ENCODE measurements at regions not wholly inside any gene's neighbourhood (a gene's known extent, or its start where the extent isn't known, plus 50 kb on each side); places are given as distances from the start of the nearest gene placed in this dataset.

DNA sequence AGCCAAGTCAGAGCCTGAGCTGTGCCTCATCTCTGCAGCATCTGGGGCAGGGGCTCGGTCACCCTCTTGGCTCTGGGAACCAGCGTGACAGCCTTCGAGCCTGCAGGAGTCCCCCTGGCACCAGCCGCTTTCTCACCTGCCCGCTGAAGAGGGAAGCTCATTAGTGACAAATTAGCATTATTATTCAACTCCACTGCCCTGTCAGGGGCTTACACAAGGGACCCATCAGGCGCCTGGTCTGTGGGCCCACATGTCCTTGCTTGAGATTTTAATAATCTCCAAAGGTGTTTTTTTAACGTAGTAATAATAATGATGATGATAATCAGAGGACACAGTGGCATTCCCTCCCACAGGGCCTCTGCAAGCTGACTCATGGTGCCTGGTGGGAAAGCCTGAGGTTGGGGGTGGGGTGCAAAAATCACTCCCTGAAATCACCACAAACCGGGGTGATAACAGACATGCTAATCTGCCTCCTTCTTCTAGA is 98.1 kb upstream of the IGSF21 start:
- no peak for DNase-seq (ENCODE audit: low read depth in 4 of 4, low spot score in 3 of 4)

GRCh38 chr1:18010408-18010807 is 97.2 kb upstream of the IGSF21 start:
- no peak for DNase-seq (ENCODE audit: low read depth in 4 of 4, low spot score in 3 of 4)

DNA sequence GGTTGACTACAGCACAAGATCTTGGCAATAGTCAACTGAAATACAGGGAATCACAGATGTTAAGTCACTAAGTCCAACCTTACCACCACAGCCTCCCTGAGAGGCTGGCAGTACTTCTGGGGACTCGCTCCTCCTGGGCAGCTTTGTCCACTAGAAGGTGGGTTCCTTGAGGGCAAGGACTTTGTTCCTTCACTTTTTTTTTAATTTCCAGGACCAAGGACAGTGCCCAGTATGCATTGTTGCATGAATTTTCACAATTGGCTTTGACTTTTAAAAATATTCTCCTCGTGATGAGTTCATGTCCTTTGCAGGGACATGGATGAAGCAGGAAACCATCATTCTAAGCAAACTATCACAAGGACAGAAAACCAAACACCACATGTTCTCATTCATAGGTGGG is 96.7 kb upstream of the IGSF21 start:
- DNase-seq (ENCODE audit: low read depth in 4 of 4, low spot score in 3 of 4): no peak

DNA sequence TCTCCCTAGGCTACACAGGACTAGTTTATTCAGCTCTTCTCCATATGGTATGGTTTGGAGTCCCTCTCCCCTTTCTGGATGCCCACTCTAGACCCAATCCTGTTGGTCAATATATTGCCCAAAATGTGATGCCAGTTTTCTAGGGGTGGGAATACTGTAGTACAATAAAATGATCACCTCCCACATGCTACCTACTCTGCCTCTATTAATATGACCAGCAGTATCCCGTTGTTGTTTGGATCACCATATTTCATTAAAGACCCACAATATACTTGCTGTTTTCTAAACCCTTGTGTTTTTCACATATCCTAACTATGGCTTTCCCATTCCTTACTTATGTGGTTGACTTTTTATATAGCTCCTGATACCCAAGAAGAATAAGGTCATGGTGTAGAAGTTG is 95.9 kb upstream of the IGSF21 start:
- DNase-seq (ENCODE audit: low read depth in 4 of 4, low spot score in 3 of 4): no peak

- no peak for DNase-seq (ENCODE audit: low read depth in 4 of 4, low spot score in 3 of 4)
These were observed 94.9 kb upstream of the IGSF21 start for GRCh38 chr1:18012686-18013085.

- DNase-seq (ENCODE audit: low read depth in 4 of 4, low spot score in 3 of 4): no peak
These were observed 94.4 kb upstream of the IGSF21 start for GRCh38 chr1:18013216-18013615.

DNA sequence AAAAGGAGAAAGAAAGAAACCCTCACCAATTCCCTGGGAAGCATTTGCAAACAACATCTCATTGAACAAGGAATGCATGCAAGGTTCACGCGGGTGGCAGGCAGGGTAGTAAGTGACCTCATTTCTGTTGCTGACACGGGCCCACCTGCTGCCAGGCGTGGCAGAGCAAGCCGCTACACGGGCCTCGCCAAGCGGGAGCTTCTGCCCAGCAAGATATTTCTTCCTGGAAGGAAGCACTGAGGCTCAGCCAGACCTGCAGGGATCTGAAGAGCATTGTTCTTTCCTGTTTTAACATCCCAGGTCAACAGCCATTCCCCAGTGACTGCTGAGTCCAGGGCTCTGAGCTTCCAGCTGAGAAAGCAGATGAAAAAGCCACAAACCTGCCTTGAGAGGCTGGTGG is 91.9 kb upstream of the IGSF21 start:
- no peak for DNase-seq (ENCODE audit: low read depth in 4 of 4, low spot score in 3 of 4)

- no peak for DNase-seq (ENCODE audit: low read depth in 4 of 4, low spot score in 3 of 4)
These were observed 89.2 kb upstream of the IGSF21 start for GRCh38 chr1:18018366-18018765.

DNA sequence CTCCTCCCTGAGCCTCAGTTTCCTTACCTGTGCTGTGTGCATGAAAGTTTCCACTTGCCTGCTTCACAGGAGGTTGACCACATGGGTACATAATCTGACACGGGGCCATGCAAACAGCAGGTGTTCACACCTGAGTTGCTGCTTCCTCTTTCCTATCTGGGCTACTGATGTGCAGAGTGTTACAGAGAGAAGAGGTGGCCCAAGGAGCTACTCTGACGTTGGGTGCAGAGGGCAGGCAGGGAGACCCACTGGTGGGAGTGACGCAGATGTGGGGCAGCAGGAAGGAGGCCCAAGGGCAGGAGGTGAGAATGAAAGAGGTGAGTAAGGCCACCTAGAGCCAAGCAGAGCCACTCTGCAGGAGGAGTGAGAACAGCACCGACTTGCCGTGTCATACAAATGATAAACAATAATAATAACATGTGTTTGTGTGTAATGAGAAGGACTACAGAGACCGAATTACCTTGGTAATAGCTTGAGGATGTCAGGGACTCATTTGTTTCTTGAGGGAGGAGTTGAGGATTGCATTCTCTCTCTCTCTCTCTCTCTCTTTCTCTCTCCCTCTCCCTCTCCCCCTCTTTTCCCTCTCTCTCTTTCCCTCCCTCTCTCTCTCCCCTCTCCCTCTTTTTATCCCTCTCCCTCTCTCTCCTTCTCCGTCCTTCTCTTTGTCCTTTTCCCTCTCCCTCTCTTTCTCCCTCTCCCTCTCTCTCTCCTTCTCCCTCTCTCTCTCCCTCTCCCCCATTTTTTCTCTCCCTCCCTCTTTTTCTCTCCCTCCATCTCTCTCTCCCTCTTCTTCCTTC is 87.4 kb upstream of the IGSF21 start:
- no peak for DNase-seq (ENCODE audit: low read depth in 4 of 4, low spot score in 3 of 4)

DNA sequence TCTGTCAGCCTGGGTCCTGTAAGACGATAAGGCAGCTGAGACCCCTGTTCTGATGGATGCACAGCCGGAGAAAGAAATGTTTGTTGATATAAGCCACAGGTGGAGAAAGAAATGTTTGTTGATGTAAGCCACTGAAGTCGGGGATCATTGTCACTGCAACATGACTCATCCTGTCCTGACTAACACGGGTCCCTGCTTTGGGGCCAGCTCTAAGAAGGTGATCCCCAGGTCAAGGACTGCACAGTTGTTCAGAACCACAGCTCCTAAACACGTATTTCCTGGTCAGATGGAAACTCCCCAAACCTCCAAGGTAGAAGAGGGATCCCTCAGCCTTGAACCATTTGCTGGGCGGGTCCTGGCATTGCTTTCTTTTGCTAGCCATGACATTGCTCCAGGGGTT is 86.4 kb upstream of the IGSF21 start:
- no peak for DNase-seq (ENCODE audit: low read depth in 4 of 4, low spot score in 3 of 4)

DNA sequence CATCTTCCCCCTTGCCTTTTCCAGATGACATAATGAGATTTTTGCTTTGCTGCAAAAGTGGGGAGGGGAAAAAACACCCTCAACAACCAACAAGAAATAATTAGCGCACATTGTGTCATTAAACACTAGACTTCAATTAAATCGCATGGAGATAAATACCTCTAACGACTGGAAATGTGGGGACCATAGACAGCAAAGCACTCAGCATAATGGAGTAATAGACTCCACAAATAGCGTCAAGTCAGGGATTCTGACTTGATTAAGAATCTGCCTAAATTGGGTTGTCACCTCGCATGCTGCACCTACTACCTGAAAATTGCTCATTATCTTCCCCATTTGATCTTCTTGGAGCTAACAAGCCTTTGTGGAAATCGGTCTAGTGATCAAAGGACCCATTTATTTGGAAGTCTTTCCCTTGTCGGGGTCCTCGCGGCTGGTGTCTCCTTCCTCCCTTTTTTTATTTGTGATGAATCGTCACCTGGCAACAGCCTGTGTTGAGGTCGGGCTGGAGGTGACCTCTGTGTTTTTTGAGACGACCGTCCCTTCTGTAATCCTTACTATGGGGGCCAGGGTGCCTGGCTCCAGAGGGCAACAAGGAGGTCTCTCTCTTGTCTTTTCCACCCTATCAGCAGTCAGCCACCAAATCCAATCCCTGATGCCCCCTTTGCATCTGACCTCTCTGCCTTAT is 75.3 kb upstream of the IGSF21 start:
- DNase-seq (ENCODE audit: low read depth in 4 of 4, low spot score in 3 of 4): no peak

DNA sequence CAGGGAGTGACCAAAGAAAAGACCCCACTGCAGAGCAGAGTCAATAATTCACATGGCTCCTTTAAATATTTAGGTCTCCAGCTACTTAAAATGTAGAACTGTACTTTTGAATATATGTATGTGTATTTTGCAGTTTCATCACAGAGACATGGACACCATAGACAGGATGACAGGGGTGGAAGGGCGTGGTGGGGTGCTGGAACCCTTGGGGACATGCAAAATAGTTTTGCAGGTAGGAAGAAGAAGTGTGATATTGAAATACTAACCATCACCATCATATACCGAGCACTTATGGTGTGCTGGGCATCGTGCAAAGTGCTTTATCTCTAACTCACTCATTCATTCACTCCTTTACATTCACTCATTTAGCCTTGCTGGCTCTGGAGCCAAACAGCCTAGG is 72.5 kb upstream of the IGSF21 start:
- DNase-seq (ENCODE audit: low read depth in 4 of 4, low spot score in 3 of 4): no peak

DNA sequence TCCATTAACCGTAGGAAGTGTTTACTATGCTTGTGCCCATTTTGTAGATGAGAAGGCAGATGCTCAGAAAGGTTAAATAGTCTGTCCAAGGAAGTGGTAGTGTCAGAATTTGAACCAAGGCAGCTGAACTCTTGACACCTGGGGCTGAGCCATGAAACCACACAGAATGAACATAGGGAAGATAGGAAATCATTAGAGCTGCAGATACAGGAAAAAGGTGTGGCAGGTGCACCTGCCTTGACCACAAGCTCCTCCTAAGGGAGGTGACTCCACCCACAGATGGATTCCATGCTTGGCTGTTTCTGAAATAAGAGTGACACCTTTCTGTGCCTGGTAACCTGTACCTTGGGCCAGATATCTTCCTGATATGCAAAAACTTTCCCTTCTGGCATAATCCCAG is 69.9 kb upstream of the IGSF21 start:
- no peak for DNase-seq (ENCODE audit: low read depth in 4 of 4, low spot score in 3 of 4)

GRCh38 chr1:18038051-18038450 is 69.5 kb upstream of the IGSF21 start:
- DNase-seq (ENCODE audit: low read depth in 4 of 4, low spot score in 3 of 4): no peak

DNA sequence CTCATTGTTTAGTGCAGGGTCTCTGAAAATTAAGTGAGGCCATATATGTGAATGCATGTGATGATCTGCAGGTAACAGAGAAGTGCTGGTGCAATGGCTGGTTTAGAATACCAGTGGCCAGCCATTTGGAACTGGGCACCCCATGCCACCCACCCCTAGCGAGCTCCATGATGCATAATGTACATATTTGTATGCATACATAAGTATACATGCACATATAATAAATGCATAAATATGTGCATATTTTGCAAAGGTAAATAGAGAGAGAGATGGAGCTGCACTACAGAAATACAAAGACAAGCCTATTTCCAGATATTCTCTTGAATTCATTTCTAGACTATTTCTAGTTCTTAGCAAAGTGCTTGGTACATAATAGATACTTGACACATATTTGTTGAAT is 68.5 kb upstream of the IGSF21 start:
- no peak for DNase-seq (ENCODE audit: low read depth in 4 of 4, low spot score in 3 of 4)

DNA sequence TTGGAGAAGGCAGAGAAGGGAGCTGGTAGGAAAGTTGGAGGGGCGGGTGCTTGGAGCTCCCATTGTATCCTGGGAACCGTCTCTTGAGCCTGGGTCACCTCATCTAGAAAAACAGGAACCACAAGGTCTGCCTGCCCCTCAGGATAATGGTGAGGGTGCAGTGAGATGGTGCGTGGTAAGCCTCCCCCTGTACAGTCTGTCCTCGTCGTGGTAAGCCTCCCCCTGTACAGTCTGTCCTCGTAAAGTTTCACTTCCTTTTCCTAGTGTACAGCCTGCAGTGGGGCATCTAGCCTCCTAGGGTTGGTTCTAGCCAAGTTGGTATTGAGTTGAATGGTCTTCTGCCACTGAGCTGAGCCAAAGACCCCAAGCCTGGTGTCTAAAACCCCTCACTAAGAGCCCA is 66.5 kb upstream of the IGSF21 start:
- DNase-seq (ENCODE audit: low read depth in 4 of 4, low spot score in 3 of 4): no peak

DNA sequence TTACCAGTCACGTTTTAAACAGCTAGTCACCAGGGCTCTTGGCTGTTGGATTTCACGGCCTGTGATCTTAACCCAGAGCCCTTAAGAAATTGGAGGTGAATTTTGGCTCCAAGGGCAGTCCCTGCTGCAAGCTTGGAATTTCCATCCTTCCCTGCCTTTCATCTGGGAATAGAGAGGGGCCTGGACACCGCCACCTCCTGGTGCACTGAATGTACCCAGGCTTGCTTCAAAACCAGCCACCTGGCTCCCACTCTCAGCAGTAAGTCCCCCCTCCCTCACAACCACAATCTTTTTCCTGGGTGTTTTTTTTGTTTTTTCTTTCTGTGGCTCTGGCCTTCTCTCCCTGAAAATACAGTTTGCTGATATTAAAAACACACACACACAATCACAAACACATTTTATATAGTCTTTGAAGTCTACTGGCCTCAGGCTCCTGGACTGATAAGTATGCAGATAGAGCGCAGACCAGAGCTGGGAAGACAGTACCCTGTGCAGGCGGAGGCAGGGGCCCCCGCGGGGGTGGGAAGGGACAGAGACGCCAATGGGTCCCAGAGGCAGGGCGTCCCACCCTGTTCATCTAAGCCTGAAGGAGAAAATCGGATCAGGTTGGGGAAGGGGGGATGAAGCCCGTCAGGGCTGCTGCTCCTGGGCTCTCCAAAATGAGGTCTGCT is 65.8 kb upstream of the IGSF21 start:
- no peak for DNase-seq (ENCODE audit: low read depth in 4 of 4, low spot score in 3 of 4)

DNA sequence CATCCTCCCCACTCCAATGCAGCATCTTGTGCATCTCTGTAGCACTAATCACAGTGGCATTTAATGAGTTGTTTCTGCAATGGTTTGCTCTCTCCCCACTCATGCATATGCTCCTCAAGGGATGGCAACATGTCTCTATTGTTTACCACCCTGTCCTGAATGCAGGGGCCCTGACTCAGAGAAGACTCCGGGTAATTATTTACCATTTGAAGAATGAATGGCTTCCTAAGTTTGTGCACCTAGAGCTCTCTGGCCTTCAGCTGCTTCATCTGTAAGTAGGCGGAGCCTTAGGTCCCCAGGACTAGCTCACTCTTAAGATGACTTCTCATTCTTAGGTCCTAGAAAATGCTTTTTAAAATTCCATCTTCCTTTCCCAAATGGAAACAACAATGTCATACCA is 63.7 kb upstream of the IGSF21 start:
- DNase-seq (ENCODE audit: low read depth in 4 of 4, low spot score in 3 of 4): no peak

DNA sequence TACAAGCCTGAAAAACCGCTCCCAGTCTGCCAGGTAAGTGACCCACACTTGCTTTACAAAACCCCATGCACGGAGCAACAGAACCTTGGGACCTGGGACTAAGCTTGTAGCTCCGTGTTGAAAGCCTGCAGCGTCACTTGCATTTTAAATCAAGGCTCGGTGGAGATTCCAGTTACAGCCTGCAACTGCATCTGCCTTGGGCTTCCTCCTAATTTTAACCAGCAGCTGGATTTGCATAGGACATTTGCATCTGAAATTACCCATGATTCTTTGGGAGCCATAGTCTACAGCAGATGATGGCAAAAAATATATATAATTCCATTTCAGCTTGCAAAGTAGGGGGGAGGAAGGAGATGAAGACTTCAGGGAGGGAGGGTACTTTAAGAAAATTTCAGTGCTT is 62.4 kb upstream of the IGSF21 start:
- no peak for DNase-seq (ENCODE audit: low read depth in 4 of 4, low spot score in 3 of 4)

DNA sequence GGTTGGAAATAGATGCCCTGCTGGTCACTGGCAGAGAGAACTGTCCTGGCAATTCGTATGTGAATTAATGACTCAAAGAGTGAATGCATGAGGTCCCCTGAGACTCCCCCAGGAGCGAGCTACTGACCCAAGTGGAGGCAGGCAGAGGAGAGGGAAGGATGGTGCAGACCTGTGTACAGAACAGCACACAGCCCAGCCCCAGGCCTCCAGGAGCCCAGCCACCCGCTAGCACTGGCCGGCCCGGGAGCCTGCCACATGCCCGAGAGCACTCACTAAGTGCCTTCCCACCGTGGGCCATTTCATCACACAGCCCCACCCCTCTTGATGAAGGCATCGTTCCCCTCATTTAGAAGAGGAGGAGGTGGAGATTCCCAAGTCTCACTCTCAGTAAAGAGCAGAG is 62.0 kb upstream of the IGSF21 start:
- DNase-seq (ENCODE audit: low read depth in 4 of 4, low spot score in 3 of 4): no peak

DNA sequence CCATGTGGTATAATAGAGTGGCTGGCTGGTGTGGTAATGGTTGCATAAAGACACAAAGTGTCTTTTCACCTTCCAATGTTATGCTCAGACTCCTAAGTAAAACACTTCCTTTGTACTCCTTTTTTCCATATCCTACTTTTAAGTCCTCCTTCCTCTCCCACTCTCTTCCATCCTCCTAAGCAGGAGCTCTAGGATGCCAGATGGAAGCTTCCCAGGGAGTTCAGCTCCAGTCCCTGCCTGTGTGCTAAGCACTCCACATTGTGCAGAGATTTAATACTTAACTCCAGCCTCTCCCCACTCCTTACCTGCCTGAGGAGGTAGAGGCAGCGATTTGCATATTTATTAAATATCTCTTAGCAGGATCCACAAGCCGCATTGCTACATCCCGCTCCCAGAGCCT is 60.5 kb upstream of the IGSF21 start:
- no peak for DNase-seq (ENCODE audit: low read depth in 4 of 4, low spot score in 3 of 4)

DNA sequence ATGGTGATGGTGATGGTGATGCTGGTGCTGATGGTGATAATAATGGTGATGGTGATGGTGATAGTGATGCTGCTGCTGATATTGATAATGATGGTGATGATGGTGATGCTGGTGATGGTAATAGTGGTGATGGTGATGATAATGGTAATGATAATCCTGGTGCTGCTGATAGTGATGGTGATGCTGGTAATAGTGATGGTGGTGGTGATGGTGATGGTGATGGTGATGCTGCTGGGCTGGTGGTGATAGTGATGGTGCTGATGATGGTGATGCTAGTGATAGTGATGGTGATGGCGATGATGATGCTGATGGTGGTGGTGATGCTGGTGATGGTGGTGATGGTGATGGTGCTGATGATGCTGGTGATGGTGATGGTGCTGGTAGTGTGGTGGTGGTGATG is 58.4 kb upstream of the IGSF21 start:
- DNase-seq (ENCODE audit: low read depth in 4 of 4, low spot score in 3 of 4): no peak
